Neural crest cell (in vitro differentiated cells): ENCODE measurements at regions not wholly inside any gene's neighbourhood (a gene's known extent, or its start where the extent isn't known, plus 50 kb on each side); places are given as distances from the start of the nearest gene placed in this dataset.

Source experiments
- DNase-seq: peaks from one replicate; pipeline ENCODE4 v3.0.0; 2021; ENCODE audit warnings: low read depth, mixed read lengths, low spot score
- H3K27ac Mint-ChIP-seq: one replicate; pipeline ENCODE4 v1.8.0; 2021; ENCODE audit warnings: mild to moderate bottlenecking, mixed read lengths; ENCODE audit not compliant: unreplicated experiment
- H3K27me3 Mint-ChIP-seq: 2 replicates; pipeline ENCODE4 v1.8.0; 2021; ENCODE audit warnings: low read depth, mild to moderate bottlenecking, mixed read lengths
- H3K36me3 Mint-ChIP-seq: 2 replicates; pipeline ENCODE4 v1.8.0; 2021; ENCODE audit warnings: low read depth, mild to moderate bottlenecking, mixed read lengths
- H3K4me1 Mint-ChIP-seq: 2 replicates; pipeline ENCODE4 v1.8.0; 2021; ENCODE audit warnings: mixed read lengths
- H3K4me3 Mint-ChIP-seq: one replicate; pipeline ENCODE4 v1.8.0; 2021; ENCODE audit warnings: mild to moderate bottlenecking, mixed read lengths
- H3K9me3 Mint-ChIP-seq: 2 replicates; pipeline ENCODE4 v1.8.0; 2021; ENCODE audit warnings: mixed read lengths
- TF ChIP-seq, protein P1 (sequence below): fragments of 200-600 bp; sonication (generic); conservative IDR thresholded peaks from 2 replicates; pipeline ENCODE4 v1.5.0; 2021; ENCODE audit warnings: antibody characterized with exemption, mild to moderate bottlenecking

DNA sequence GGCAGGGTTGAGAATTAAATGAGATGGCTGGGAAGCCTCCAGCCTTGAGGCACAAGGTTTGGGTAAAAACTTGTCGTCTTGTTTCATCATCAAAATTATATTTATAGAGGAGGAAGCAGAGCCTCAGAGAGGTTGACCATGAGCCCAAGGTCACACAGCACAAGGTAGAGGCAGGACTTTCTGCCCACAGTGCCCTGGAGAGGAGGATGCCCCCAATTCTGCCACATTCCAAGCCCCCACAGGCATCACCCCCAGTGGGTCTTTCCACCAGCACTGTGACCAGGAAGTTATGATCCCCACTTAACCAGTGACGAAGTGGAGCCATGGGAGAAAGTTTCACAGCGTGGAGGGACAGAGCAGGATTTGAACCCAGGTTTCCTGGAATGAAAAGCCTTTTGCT lies 400.0 kb downstream of the MATN1 start:
- no peaks in the 10 kb centered on the region for H3K36me3 Mint-ChIP-seq
- TF ChIP-seq, protein P1, sequence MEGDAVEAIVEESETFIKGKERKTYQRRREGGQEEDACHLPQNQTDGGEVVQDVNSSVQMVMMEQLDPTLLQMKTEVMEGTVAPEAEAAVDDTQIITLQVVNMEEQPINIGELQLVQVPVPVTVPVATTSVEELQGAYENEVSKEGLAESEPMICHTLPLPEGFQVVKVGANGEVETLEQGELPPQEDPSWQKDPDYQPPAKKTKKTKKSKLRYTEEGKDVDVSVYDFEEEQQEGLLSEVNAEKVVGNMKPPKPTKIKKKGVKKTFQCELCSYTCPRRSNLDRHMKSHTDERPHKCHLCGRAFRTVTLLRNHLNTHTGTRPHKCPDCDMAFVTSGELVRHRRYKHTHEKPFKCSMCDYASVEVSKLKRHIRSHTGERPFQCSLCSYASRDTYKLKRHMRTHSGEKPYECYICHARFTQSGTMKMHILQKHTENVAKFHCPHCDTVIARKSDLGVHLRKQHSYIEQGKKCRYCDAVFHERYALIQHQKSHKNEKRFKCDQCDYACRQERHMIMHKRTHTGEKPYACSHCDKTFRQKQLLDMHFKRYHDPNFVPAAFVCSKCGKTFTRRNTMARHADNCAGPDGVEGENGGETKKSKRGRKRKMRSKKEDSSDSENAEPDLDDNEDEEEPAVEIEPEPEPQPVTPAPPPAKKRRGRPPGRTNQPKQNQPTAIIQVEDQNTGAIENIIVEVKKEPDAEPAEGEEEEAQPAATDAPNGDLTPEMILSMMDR, result no peak
- H3K27me3 Mint-ChIP-seq, result no peaks in the 10 kb centered on the region
- H3K4me1 Mint-ChIP-seq, result no peaks in the 10 kb centered on the region
- no peak for DNase-seq
- no peak overlapping the region for H3K4me3 Mint-ChIP-seq
- H3K9me3 Mint-ChIP-seq, result no peaks in the 10 kb centered on the region
- peak overlapping the region; percentile 19 for H3K27ac Mint-ChIP-seq

DNA sequence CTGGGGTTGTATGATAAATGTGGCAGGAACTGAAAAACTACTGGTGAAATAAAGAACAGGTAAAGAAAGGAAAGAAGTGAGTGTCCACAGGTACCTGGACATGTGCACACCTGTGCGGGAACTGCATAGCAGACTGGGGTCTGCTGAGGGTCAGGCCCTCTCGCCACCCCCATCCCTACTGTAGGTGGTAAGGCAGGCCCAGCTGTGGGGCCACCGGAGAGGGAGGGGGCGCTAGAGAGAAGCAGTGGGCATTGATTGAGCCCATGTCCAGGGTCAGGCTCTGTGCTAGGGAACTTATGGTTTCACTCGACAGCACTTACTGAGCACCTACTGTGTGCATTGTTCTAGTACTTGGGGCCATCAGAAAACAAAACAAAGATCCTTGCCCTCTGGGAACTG lies 400.5 kb downstream of the MATN1 start:
- no peak for DNase-seq
- Mint-ChIP-seq H3K9me3 (no peaks in the 10 kb centered on the region), H3K4me3 (no peak overlapping the region), H3K36me3 (no peaks in the 10 kb centered on the region), H3K4me1 (no peaks in the 10 kb centered on the region), H3K27ac (peak overlapping the region; percentile 8), H3K27me3 (no peaks in the 10 kb centered on the region)
- TF ChIP-seq, protein P1, result no peak

DNA sequence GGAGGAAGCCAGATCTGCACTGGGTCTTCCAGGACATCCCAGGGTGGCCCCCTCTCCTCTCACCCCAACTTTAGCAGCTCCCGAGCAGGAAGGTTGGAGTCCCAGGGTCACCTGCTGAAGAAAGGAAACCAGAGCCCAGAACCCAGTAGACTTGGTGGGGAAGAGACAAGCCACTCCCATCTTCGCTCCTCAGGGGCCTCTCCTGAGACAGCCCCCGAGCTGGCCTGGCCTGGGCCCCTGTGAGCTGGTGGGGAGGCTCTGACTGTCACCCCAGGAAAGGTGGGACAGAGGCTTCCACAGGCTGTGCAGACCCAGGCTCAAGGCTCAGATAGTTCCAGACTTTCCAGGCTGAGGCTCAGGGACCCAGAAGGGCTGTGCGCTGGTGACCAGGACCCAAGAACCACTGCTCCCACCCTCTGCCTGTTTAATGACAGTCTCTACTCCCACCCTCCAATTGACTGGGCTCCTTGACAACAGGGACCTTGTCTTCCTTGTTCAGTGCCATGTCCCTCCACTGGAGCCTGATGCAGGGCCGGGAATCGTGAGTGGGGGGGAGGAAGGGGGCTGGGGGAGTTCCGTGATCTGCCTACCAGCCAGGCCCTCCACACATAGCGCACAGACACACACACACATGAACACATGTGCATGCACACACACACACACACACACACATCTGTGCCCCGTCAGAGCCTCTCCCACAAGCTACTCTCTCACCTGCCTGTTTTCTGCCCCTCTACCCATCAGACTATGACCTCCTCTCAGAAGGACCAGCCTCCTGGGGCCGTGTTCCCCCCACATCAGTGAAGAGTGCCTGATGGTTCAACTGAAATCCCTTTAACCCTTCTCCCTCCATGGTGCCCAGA lies 401.2 kb downstream of the MATN1 start:
- TF ChIP-seq, protein P1, result no peak
- Mint-ChIP-seq H3K36me3 (no peaks in the 10 kb centered on the region), H3K9me3 (no peaks in the 10 kb centered on the region), H3K4me3 (no peak overlapping the region), H3K27me3 (no peaks in the 10 kb centered on the region), H3K4me1 (no peaks in the 10 kb centered on the region), H3K27ac (peak overlapping the region; percentile 8)
- no peak for DNase-seq

DNA sequence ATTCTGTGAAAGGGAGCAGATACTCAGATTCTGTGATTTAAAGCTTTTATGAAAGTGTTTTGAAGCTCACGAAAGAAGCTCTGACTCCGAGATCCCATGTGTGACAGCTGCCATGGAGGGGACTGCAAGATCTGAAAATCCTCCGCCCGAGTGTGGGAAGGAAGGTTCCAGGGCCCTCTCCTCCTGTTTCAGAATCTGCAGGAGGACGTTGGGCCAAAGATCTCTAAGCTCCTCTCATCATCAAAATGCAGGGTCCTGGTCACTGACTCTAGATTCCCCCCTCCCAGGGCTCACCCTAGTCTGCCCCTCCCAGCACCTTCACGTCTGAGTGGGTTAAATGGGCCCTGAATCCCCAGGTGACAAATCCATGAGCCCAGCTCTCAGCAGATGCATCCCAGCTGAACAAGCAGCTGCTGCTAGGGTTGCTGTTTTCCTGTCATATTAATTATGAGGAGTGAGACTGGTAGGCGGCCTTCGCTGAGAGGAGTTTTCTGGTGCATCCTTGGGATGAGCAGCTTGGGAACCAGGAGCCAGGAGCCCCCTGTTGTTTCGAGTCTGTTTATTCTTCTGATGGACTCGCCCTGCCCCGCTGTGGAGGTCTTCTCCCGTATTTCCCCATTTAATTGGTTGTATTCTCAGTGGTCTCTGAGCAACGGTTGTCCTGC lies 402.0 kb downstream of the MATN1 start:
- no peak for DNase-seq
- no peak overlapping the region for H3K4me3 Mint-ChIP-seq
- H3K27ac Mint-ChIP-seq, result no peak overlapping the region
- H3K27me3 Mint-ChIP-seq, result peaks cover 4% of the 10 kb centered on the region
- TF ChIP-seq, protein P1, result no peak
- H3K4me1 Mint-ChIP-seq, result no peaks in the 10 kb centered on the region
- no peaks in the 10 kb centered on the region for H3K9me3 Mint-ChIP-seq
- H3K36me3 Mint-ChIP-seq, result no peaks in the 10 kb centered on the region

DNA sequence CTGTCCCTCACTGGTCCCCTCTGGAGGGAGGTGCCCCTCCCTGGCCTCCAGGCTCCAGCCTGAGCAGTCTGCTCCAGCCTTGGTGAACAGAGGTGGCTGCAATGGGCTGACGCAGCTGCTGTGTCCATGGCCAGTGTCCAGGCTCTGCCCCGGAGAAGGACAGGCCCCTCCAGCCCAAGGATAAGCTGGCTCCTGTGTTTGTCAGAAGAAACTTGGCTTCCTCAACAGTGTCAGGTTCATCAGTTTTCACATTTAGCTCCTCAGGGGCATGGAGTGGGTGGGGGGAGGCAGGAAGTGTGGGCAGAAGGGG lies 402.8 kb downstream of the MATN1 start:
- Mint-ChIP-seq H3K4me1 (no peaks in the 10 kb centered on the region), H3K27me3 (peaks cover 12% of the 10 kb centered on the region), H3K9me3 (no peaks in the 10 kb centered on the region), H3K36me3 (no peaks in the 10 kb centered on the region), H3K4me3 (no peak overlapping the region), H3K27ac (no peak overlapping the region)
- no peak for DNase-seq
- TF ChIP-seq, protein P1, result no peak
